Activated CD4-positive, alpha-beta memory T cell treated with anti-CD3 and anti-CD28 coated beads, Interleukin-2, amount 10 ng/mL, durations not matched to agents 7 days and 5 days (primary cell): ENCODE measurements at regions not wholly inside any gene's neighbourhood (a gene's known extent, or its start where the extent isn't known, plus 50 kb on each side); places are given as distances from the start of the nearest gene placed in this dataset.
"Not testable (repeated sequence)": the region's sequence is repeated elsewhere in the genome, so short reads cannot be mapped to it uniquely, and the experiment has no call there.

Source experiments
- CTCF ChIA-PET: fragments of 350-600 bp; sonication (Branson Sonifier 250); formaldehyde crosslinking; loops from one replicate; lab custom pipeline; 2021; ENCODE audit warnings: antibody characterized with exemption, inconsistent platforms; lab: Charles Lee
- POLR2A ChIA-PET: fragments of 350-600 bp; sonication (Branson Sonifier 250); formaldehyde crosslinking; loops from one replicate; lab custom pipeline; 2021; ENCODE audit warnings: antibody characterized with exemption; lab: Charles Lee
- DNase-seq: peaks from one replicate; pipeline ENCODE4 v3.0.0-alpha.2; 2020
- H3K27ac Mint-ChIP-seq: one replicate; pipeline ENCODE4 v1.8.0; 2021; ENCODE audit warnings: mild to moderate bottlenecking, mixed read lengths
- H3K27me3 Mint-ChIP-seq: one replicate; pipeline ENCODE4 v1.8.0; 2021; ENCODE audit warnings: mixed read lengths
- H3K36me3 Mint-ChIP-seq: one replicate; pipeline ENCODE4 v1.8.0; 2021; ENCODE audit warnings: low read depth, mixed read lengths
- H3K4me1 Mint-ChIP-seq: one replicate; pipeline ENCODE4 v1.8.0; 2021; ENCODE audit warnings: mixed read lengths
- H3K4me3 Mint-ChIP-seq: one replicate; pipeline ENCODE4 v1.8.0; 2021; ENCODE audit warnings: mild to moderate bottlenecking, mixed read lengths
- H3K9me3 Mint-ChIP-seq: one replicate; pipeline ENCODE4 v1.8.0; 2021; ENCODE audit warnings: mixed read lengths

- H3K36me3 Mint-ChIP-seq, result no peaks in the 10 kb centered on the region
- H3K4me3 Mint-ChIP-seq, result no peak overlapping the region
- H3K9me3 Mint-ChIP-seq, result peaks cover 5% of the 10 kb centered on the region
- no peak for DNase-seq
- H3K27me3 Mint-ChIP-seq, result no peaks in the 10 kb centered on the region
- H3K4me1 Mint-ChIP-seq, result no peaks in the 10 kb centered on the region
- H3K27ac Mint-ChIP-seq, result no peak overlapping the region
- ChIA-PET CTCF (no interaction called here), POLR2A (no interaction called here)
These were observed 390.3 kb upstream of the PCDH15 start for GRCh38 chr10:55191236-55191860.

- peaks cover 14% of the 10 kb centered on the region for H3K9me3 Mint-ChIP-seq
- ChIA-PET CTCF (no interaction called here), POLR2A (no interaction called here)
- H3K4me3 Mint-ChIP-seq, result no peak overlapping the region
- DNase-seq, result no peak
- H3K27ac Mint-ChIP-seq, result no peak overlapping the region
- H3K27me3 Mint-ChIP-seq, result no peaks in the 10 kb centered on the region
- no peaks in the 10 kb centered on the region for H3K4me1 Mint-ChIP-seq
- no peaks in the 10 kb centered on the region for H3K36me3 Mint-ChIP-seq
These were observed 383.0 kb upstream of the PCDH15 start for GRCh38 chr10:55183993-55184392.

GRCh38 chr10:55180357-55180756, 379.3 kb upstream of the PCDH15 start:
- CTCF ChIA-PET, result no interaction called here
- no peaks in the 10 kb centered on the region for H3K36me3 Mint-ChIP-seq
- H3K4me3 Mint-ChIP-seq, result no peak overlapping the region
- peaks cover 12% of the 10 kb centered on the region for H3K9me3 Mint-ChIP-seq
- DNase-seq, result no peak
- POLR2A ChIA-PET, result no interaction called here
- H3K27ac Mint-ChIP-seq, result no peak overlapping the region
- no peaks in the 10 kb centered on the region for H3K4me1 Mint-ChIP-seq
- H3K27me3 Mint-ChIP-seq, result no peaks in the 10 kb centered on the region

GRCh38 chr10:55174419-55174818, 373.4 kb upstream of the PCDH15 start:
- CTCF ChIA-PET, result no interaction called here
- POLR2A ChIA-PET, result no interaction called here
- no peak overlapping the region for H3K27ac Mint-ChIP-seq
- H3K4me3 Mint-ChIP-seq, result no peak overlapping the region
- no peaks in the 10 kb centered on the region for H3K36me3 Mint-ChIP-seq
- no peaks in the 10 kb centered on the region for H3K4me1 Mint-ChIP-seq
- DNase-seq, result no peak
- peaks cover 6% of the 10 kb centered on the region for H3K9me3 Mint-ChIP-seq
- no peaks in the 10 kb centered on the region for H3K27me3 Mint-ChIP-seq

GRCh38 chr10:55169493-55169892, 368.5 kb upstream of the PCDH15 start:
- Mint-ChIP-seq H3K27me3 (no peaks in the 10 kb centered on the region), H3K36me3 (no peaks in the 10 kb centered on the region), H3K9me3 (no peaks in the 10 kb centered on the region), H3K4me3 (no peak overlapping the region), H3K27ac (no peak overlapping the region), H3K4me1 (no peaks in the 10 kb centered on the region)
- ChIA-PET CTCF (no interaction called here), POLR2A (no interaction called here)
- DNase-seq, result no peak

GRCh38 chr10:55168343-55168742, 367.3 kb upstream of the PCDH15 start:
- H3K4me1 Mint-ChIP-seq, result no peaks in the 10 kb centered on the region
- ChIA-PET POLR2A (no interaction called here), CTCF (no interaction called here)
- H3K4me3 Mint-ChIP-seq, result no peak overlapping the region
- H3K36me3 Mint-ChIP-seq, result no peaks in the 10 kb centered on the region
- H3K9me3 Mint-ChIP-seq, result no peaks in the 10 kb centered on the region
- H3K27ac Mint-ChIP-seq, result no peak overlapping the region
- no peak for DNase-seq
- no peaks in the 10 kb centered on the region for H3K27me3 Mint-ChIP-seq

GRCh38 chr10:55163388-55163979, 362.5 kb upstream of the PCDH15 start:
- no peak for DNase-seq
- Mint-ChIP-seq H3K9me3 (peaks cover 2% of the 10 kb centered on the region), H3K27me3 (no peaks in the 10 kb centered on the region), H3K27ac (no peak overlapping the region), H3K36me3 (no peaks in the 10 kb centered on the region), H3K4me1 (no peaks in the 10 kb centered on the region), H3K4me3 (no peak overlapping the region)
- ChIA-PET POLR2A (no interaction called here), CTCF (no interaction called here)

- DNase-seq, H3K4me1 Mint-ChIP-seq, POLR2A ChIA-PET, CTCF ChIA-PET, H3K27me3 Mint-ChIP-seq, H3K9me3 Mint-ChIP-seq, H3K36me3 Mint-ChIP-seq, H3K4me3 Mint-ChIP-seq, H3K27ac Mint-ChIP-seq: not testable (repeated sequence)
These were observed 361.3 kb upstream of the PCDH15 start for GRCh38 chr10:55162321-55162720.

GRCh38 chr10:55160655-55161283, 359.7 kb upstream of the PCDH15 start:
- Mint-ChIP-seq H3K9me3 (peaks cover 2% of the 10 kb centered on the region), H3K36me3 (no peaks in the 10 kb centered on the region), H3K27me3 (no peaks in the 10 kb centered on the region), H3K4me1 (no peaks in the 10 kb centered on the region), H3K27ac (no peak overlapping the region), H3K4me3 (no peak overlapping the region)
- CTCF ChIA-PET, result no interaction called here
- no peak for DNase-seq
- POLR2A ChIA-PET, result no interaction called here

- Mint-ChIP-seq H3K36me3 (no peaks in the 10 kb centered on the region), H3K27ac (no peak overlapping the region), H3K4me3 (no peak overlapping the region), H3K4me1 (no peaks in the 10 kb centered on the region), H3K27me3 (no peaks in the 10 kb centered on the region), H3K9me3 (peaks cover 2% of the 10 kb centered on the region)
- ChIA-PET CTCF (no interaction called here), POLR2A (no interaction called here)
- no peak for DNase-seq
These were observed 357.6 kb upstream of the PCDH15 start for GRCh38 chr10:55158633-55159032.

- POLR2A ChIA-PET, result no interaction called here
- no peaks in the 10 kb centered on the region for H3K36me3 Mint-ChIP-seq
- H3K4me3 Mint-ChIP-seq, result no peak overlapping the region
- H3K4me1 Mint-ChIP-seq, result no peaks in the 10 kb centered on the region
- DNase-seq, result no peak
- H3K9me3 Mint-ChIP-seq, result peaks cover 2% of the 10 kb centered on the region
- H3K27me3 Mint-ChIP-seq, result no peaks in the 10 kb centered on the region
- CTCF ChIA-PET, result no interaction called here
- H3K27ac Mint-ChIP-seq, result no peak overlapping the region
These were observed 345.0 kb upstream of the PCDH15 start for GRCh38 chr10:55146032-55146431.

- Mint-ChIP-seq H3K27me3 (no peaks in the 10 kb centered on the region), H3K9me3 (peaks cover 2% of the 10 kb centered on the region), H3K36me3 (no peaks in the 10 kb centered on the region), H3K27ac (no peak overlapping the region), H3K4me3 (no peak overlapping the region), H3K4me1 (no peaks in the 10 kb centered on the region)
- no peak for DNase-seq
- ChIA-PET POLR2A (no interaction called here), CTCF (no interaction called here)
These were observed 343.0 kb upstream of the PCDH15 start for GRCh38 chr10:55144001-55144400.

GRCh38 chr10:55141892-55142291, 340.9 kb upstream of the PCDH15 start:
- no peak overlapping the region for H3K27ac Mint-ChIP-seq
- no peaks in the 10 kb centered on the region for H3K27me3 Mint-ChIP-seq
- no peaks in the 10 kb centered on the region for H3K36me3 Mint-ChIP-seq
- ChIA-PET POLR2A (no interaction called here), CTCF (no interaction called here)
- H3K4me3 Mint-ChIP-seq, result no peak overlapping the region
- no peak for DNase-seq
- no peaks in the 10 kb centered on the region for H3K4me1 Mint-ChIP-seq
- H3K9me3 Mint-ChIP-seq, result peaks cover 2% of the 10 kb centered on the region

- no peak overlapping the region for H3K4me3 Mint-ChIP-seq
- no peaks in the 10 kb centered on the region for H3K4me1 Mint-ChIP-seq
- H3K27ac Mint-ChIP-seq, result no peak overlapping the region
- H3K36me3 Mint-ChIP-seq, result no peaks in the 10 kb centered on the region
- POLR2A ChIA-PET, result no interaction called here
- no peak for DNase-seq
- H3K9me3 Mint-ChIP-seq, result peaks cover 4% of the 10 kb centered on the region
- H3K27me3 Mint-ChIP-seq, result no peaks in the 10 kb centered on the region
- CTCF ChIA-PET, result no interaction called here
These were observed 336.0 kb upstream of the PCDH15 start for GRCh38 chr10:55137063-55137462.
